GM12892 (cell line): ENCODE measurements at regions not wholly inside any gene's neighbourhood (a gene's known extent, or its start where the extent isn't known, plus 50 kb on each side); places are given as distances from the start of the nearest gene placed in this dataset.

Experiments used
- POLR2A ChIP-seq: IDR thresholded peaks from 2 replicates; pipeline ENCODE4 v1.6.1; 2011; ENCODE audit warnings: low read depth, low read length, control low read depth
- POLR2AphosphoS5 ChIP-seq: IDR thresholded peaks from 2 replicates; pipeline ENCODE4 v1.6.1; 2011; ENCODE audit warnings: low read depth, low read length, control low read depth

- TF ChIP-seq POLR2A (no peak), POLR2AphosphoS5 (no peak)
Measured at GRCh38 chr2:221771297-221771696, 199.2 kb upstream of the EPHA4 start.
